ENCODE measurements at regions not wholly inside any gene's neighbourhood (a gene's known extent, or its start where the extent isn't known, plus 50 kb on each side); places are given as distances from the start of the nearest gene placed in this dataset.

- H3K9me3 Mint-ChIP-seq = no peaks in the 10 kb centered on the region
- no peak overlapping the region for H4K91ac ChIP-seq (ENCODE audit: insufficient read length, low read depth, low read length)
- no peaks in the 10 kb centered on the region for H3K79me1 ChIP-seq (ENCODE audit: insufficient read depth, low read depth, low read length, poor library complexity, severe bottlenecking)
- H3K27ac ChIP-seq (ENCODE audit: insufficient read length, low read depth, low read length) = no peak overlapping the region
- no peak overlapping the region for H2AFZ ChIP-seq (ENCODE audit: low read length)
- H3K79me2 ChIP-seq (ENCODE audit: insufficient read depth, low read length) = no peaks in the 10 kb centered on the region
- H3K9ac ChIP-seq (ENCODE audit: extremely low read depth, insufficient read length, low read length) = no peak overlapping the region
- H3K27ac Mint-ChIP-seq = no peak overlapping the region
- H3K4ac ChIP-seq (ENCODE audit: low read depth, low read length) = no peak overlapping the region
- no peak overlapping the region for H3K23ac ChIP-seq (ENCODE audit: insufficient read length, low read depth, low read length)
- no peak overlapping the region for H2BK12ac ChIP-seq (ENCODE audit: insufficient read length, low read depth, low read length)
- H3K27me3 Mint-ChIP-seq (ENCODE audit: low read depth) = no peaks in the 10 kb centered on the region
- no CpG with 5 or more reads among the region's 2 CpGs for WGBS (ENCODE audit: extremely low coverage, insufficient read length, low lambda C conversion rate)
- no peak for DNase-seq
- H3K4me3 Mint-ChIP-seq = no peak overlapping the region
- no peak overlapping the region for H2BK20ac ChIP-seq (ENCODE audit: low read depth, low read length, poor library complexity, severe bottlenecking)
- H3K4me1 Mint-ChIP-seq = no peaks in the 10 kb centered on the region
- no peaks in the 10 kb centered on the region for H4K20me1 ChIP-seq (ENCODE audit: control insufficient read depth, insufficient read depth, insufficient read length)
- no peak overlapping the region for H3K56ac ChIP-seq (ENCODE audit: insufficient read length, low read depth, low read length)
- no peaks in the 10 kb centered on the region for H3K36me3 Mint-ChIP-seq (ENCODE audit: insufficient read depth in 1 of 3, low read depth in 3 of 3)
- H2BK5ac ChIP-seq (ENCODE audit: insufficient read length, low read length) = no peak overlapping the region
- H3K23me2 ChIP-seq (ENCODE audit: insufficient read length, low read depth, low read length, poor library complexity, severe bottlenecking) = no peaks in the 10 kb centered on the region
- H2BK120ac ChIP-seq (ENCODE audit: low read depth, low read length, poor library complexity, severe bottlenecking) = no peak overlapping the region
- H3T11ph ChIP-seq (ENCODE audit: low read length) = no peak overlapping the region
- H4K5ac ChIP-seq (ENCODE audit: insufficient read length, low read depth, low read length) = no peak overlapping the region
- H3K14ac ChIP-seq (ENCODE audit: insufficient read depth, low read length) = no peak overlapping the region
- H3K18ac ChIP-seq (ENCODE audit: insufficient read length, low read depth, low read length) = no peak overlapping the region
- no peak overlapping the region for H3K4me2 ChIP-seq (ENCODE audit: insufficient read depth, insufficient read length, low read length)
- no peak overlapping the region for H2AK5ac ChIP-seq (ENCODE audit: insufficient read length, low read length)
- no peaks in the 10 kb centered on the region for H3K9me3 ChIP-seq (ENCODE audit: control insufficient read depth, low read depth, low read length)
- no peak overlapping the region for H4K8ac ChIP-seq (replicated peaks; ENCODE audit: insufficient read length, low read depth, low read length)
- H3K4me1 ChIP-seq (ENCODE audit: insufficient read depth, low read length) = no peaks in the 10 kb centered on the region
- TF ChIP-seq, protein P1, sequence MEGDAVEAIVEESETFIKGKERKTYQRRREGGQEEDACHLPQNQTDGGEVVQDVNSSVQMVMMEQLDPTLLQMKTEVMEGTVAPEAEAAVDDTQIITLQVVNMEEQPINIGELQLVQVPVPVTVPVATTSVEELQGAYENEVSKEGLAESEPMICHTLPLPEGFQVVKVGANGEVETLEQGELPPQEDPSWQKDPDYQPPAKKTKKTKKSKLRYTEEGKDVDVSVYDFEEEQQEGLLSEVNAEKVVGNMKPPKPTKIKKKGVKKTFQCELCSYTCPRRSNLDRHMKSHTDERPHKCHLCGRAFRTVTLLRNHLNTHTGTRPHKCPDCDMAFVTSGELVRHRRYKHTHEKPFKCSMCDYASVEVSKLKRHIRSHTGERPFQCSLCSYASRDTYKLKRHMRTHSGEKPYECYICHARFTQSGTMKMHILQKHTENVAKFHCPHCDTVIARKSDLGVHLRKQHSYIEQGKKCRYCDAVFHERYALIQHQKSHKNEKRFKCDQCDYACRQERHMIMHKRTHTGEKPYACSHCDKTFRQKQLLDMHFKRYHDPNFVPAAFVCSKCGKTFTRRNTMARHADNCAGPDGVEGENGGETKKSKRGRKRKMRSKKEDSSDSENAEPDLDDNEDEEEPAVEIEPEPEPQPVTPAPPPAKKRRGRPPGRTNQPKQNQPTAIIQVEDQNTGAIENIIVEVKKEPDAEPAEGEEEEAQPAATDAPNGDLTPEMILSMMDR (conservative IDR thresholded peaks at IDR 0.05) = no peak
- no peaks in the 10 kb centered on the region for H3K27me3 ChIP-seq (ENCODE audit: insufficient read depth, low read length)
- no peak overlapping the region for H2BK15ac ChIP-seq (ENCODE audit: low read depth, low read length)
These were observed 886.7 kb upstream of the PCDH20 start for GRCh38 chr13:62302341-62302740.
